Aorta (tissue), 5 donors: ENCODE measurements at regions not wholly inside any gene's neighbourhood (a gene's known extent, or its start where the extent isn't known, plus 50 kb on each side); places are given as distances from the start of the nearest gene placed in this dataset.

ENCODE experiments used
- ATAC-seq: fragments of 200-7000 bp; cut with Tn5 transposase; one replicate; pipeline ENCODE4 v1.9.1; 2022; ENCODE audit warnings: moderate library complexity; ENCODE audit not compliant: low FRiP score
- DNase-seq, 2 donors: peaks; one replicate each; pipeline ENCODE4 v3.0.0-alpha.2; 2020
- H3K27ac ChIP-seq, 2 donors: one replicate each; pipeline ENCODE4 v1.5.1; 2013; ENCODE audit warnings: low read length in 2 of 2, mild to moderate bottlenecking in 2 of 2, moderate library complexity in 2 of 2, control low read depth in 1 of 2, inconsistent platforms in 1 of 2, low read depth in 1 of 2
- H3K27me3 ChIP-seq, 2 donors: one replicate each; pipeline ENCODE4 v1.6.1; 2013; ENCODE audit warnings: control low read depth in 1 of 2, low read length in 1 of 2, mild to moderate bottlenecking in 1 of 2, moderate library complexity in 1 of 2; ENCODE audit not compliant: insufficient read depth in 2 of 2, control insufficient read depth in 1 of 2
- H3K36me3 ChIP-seq, 2 donors: one replicate each; pipeline ENCODE4 v1.6.1; 2013; ENCODE audit warnings: control low read depth in 1 of 2, low read length in 1 of 2, mild to moderate bottlenecking in 1 of 2; ENCODE audit not compliant: insufficient read depth in 2 of 2, control insufficient read depth in 1 of 2
- H3K4me1 ChIP-seq, 2 donors: one replicate each; pipeline ENCODE4 v1.6.1; 2013; ENCODE audit warnings: low read length in 2 of 2, control low read depth in 1 of 2, mild to moderate bottlenecking in 1 of 2, moderate library complexity in 1 of 2; ENCODE audit not compliant: insufficient read depth in 2 of 2, control insufficient read depth in 1 of 2
- H3K4me3 ChIP-seq, 2 donors: one replicate each; pipeline ENCODE4 v1.5.1; 2013; ENCODE audit warnings: low read length in 2 of 2, control low read depth in 1 of 2, mild to moderate bottlenecking in 1 of 2
- H3K9me3 ChIP-seq: one replicate; pipeline ENCODE4 v1.6.1; 2013; ENCODE audit warnings: mild to moderate bottlenecking, low read length; ENCODE audit not compliant: control insufficient read depth
- WGBS, 2 donors: extraction: QIAGEN DNeasy Blood & Tissue Kit; methylation state at CpG; one replicate each; pipeline ENCODE4 v1.1.7; 2013; 5-methylcytosine and 5-hydroxymethylcytosine counted together
- intact Hi-C, 2 donors: fragments of 100-400 bp; cut with DNase I; formaldehyde crosslinking; loops; one replicate each; pipeline versions ENCODE4 v1.14.2 to v1.15.0; 2022
- donor health status: healthy with polysubstance abuse.
- donor health status: Bipolar disorder and iron deficiency.
- donor health status: DM: no; HTN: no; CAD: no.
- donor health status: DM: no; HTN: no; CAD: no.
- donor health status: DM: yes; HTN: yes; CAD: no.

DNA sequence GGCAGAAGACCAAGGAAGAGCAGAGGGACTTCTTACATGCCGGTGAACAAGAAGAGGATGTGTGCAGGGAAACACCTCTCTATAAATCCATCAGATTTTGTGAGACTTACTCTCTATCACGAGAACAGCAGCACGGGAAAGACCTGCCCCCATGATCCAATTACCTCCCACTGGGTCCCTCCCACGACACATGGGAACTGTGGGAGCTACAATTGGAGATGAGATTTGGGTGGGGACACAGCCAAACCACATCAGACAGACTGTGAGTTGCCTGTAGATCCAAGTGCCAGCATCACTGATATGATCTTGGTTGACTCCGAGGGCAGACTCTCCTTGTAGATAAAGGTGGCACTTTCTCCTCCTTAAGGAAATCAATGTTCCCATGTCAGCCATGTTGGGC lies 414.8 kb upstream of the JARID2 start:
- ATAC-seq = no peak
- Histone ChIP-seq H3K9me3 (no peaks in the 10 kb centered on the region), H3K27ac (no peak overlapping the region), H3K36me3 (no peaks in the 10 kb centered on the region), H3K4me1 (no peaks in the 10 kb centered on the region), H3K27me3 (no peaks in the 10 kb centered on the region), H3K4me3 (no peak overlapping the region)
- intact Hi-C loops = no loop called here
- no peak for DNase-seq
- WGBS, 2 donors = 86 to 88% methylated on average over 5 of the region's 5 CpGs

DNA sequence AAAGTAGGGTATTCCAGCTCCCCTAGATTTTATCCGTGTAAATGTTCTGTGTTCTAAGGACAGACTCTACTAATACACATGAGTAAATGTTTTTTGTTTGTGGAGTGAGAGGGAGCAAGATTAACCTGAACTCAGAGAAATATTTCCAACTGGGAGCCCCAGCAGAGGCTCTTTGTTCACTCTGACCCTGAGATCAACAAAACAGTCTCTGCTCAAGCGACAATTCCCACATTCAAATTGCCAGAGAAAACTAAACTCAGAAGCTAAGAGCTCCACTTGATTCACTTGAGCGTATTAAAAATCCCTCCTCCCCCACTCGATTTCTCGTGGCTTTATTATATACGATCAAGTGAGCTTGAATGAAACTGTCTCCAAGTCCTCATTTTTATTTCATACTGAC lies 413.9 kb upstream of the JARID2 start:
- intact Hi-C loops = no loop called here
- Histone ChIP-seq H3K4me3 (no peak overlapping the region), H3K36me3 (no peaks in the 10 kb centered on the region), H3K4me1 (no peaks in the 10 kb centered on the region), H3K27ac (no peak overlapping the region), H3K27me3 (no peaks in the 10 kb centered on the region), H3K9me3 (no peaks in the 10 kb centered on the region)
- no peak for DNase-seq
- 27 to 38% methylated on average over 6 of the region's 6 CpGs for WGBS, 2 donors
- ATAC-seq = no peak

DNA sequence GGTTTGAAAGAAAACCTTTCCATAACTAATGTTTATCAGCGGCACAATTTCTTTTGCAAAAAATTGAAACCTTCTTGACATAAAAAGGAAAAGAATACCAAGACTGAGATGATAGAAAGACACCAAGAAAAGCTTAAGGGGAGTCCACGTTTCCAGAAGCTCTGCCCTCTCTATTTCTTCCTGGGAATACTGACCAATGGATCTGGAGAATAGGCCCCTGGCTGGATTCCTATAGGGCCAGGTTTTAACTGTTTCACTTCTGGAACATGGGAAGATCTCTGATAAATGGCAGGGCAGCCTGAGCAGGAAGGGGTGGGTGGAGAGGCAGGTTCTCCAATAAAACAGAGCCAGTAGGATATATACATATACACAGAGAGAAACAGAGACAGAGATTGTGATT lies 413.4 kb upstream of the JARID2 start:
- Histone ChIP-seq H3K27ac (no peak overlapping the region), H3K27me3 (no peaks in the 10 kb centered on the region), H3K9me3 (no peaks in the 10 kb centered on the region), H3K4me1 (no peaks in the 10 kb centered on the region), H3K36me3 (no peaks in the 10 kb centered on the region), H3K4me3 (no peak overlapping the region)
- intact Hi-C loops = no loop called here
- WGBS, 2 donors = 39 to 55% methylated on average over 2 of the region's 2 CpGs
- DNase-seq (no peak), ATAC-seq (no peak)

DNA sequence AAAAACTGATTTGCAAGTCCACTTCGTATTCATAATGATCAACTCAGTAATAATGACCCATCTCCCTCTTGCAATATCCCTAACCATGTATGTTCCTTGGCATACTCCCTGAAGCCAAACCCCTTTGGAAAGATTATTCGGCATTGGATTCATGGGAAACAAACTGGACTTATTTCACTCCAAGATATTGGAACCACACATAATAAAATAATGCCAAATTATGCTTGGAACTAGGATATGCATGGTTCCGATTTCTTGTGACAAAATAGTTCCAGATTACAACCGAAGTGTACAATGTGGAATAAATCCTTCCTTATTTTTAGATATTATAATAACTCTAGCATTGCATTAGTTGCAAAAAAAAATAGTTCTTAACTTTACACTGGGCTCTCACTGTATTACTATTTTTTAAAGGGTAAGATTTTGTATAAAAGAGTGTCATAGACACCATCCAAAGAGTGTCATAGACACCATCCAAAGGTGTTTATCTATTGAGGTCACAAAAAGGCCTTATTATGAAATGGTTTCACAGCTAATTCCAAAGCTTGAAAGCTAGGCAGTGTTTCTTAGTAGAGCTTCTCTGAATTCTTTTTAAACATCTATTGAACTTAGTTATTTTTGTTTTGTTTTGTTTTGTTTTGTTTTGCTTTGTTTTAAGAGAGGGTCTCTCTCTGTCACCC lies 410.9 kb upstream of the JARID2 start:
- Histone ChIP-seq H3K27me3 (no peaks in the 10 kb centered on the region), H3K36me3 (no peaks in the 10 kb centered on the region), H3K4me1 (no peaks in the 10 kb centered on the region), H3K27ac (no peak overlapping the region), H3K9me3 (no peaks in the 10 kb centered on the region), H3K4me3 (no peak overlapping the region)
- ATAC-seq = peak; percentile 22
- intact Hi-C loops = no loop called here
- DNase-seq = no peak
- 20 to 23% methylated on average over 4 of the region's 4 CpGs for WGBS, 2 donors

DNA sequence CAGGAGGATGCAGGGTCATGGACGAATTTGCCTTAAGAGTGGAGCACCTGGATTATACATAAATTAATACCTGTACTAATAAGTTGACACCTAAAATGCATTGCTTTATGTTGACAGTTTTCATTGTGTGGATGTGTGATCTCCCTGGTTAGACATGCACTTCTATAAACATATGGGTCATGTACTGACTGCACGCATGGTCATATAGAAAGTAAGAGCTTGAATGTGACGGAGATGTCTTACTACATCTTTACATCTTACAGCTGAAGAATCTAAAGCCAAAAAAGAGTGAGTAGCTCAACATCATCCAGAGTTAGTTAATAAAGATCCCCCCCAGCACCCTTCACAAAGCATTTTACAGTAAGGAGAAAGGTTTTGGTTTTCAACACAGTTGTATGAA lies 408.4 kb upstream of the JARID2 start:
- H3K27ac ChIP-seq = no peak overlapping the region
- 92 to 93% methylated on average over 3 of the region's 3 CpGs for WGBS, 2 donors
- no peaks in the 10 kb centered on the region for H3K27me3 ChIP-seq
- no peak for ATAC-seq
- H3K4me3 ChIP-seq = no peak overlapping the region
- no peak for DNase-seq
- intact Hi-C loops = no loop called here
- H3K9me3 ChIP-seq = no peaks in the 10 kb centered on the region
- no peaks in the 10 kb centered on the region for H3K4me1 ChIP-seq
- H3K36me3 ChIP-seq = no peaks in the 10 kb centered on the region

DNA sequence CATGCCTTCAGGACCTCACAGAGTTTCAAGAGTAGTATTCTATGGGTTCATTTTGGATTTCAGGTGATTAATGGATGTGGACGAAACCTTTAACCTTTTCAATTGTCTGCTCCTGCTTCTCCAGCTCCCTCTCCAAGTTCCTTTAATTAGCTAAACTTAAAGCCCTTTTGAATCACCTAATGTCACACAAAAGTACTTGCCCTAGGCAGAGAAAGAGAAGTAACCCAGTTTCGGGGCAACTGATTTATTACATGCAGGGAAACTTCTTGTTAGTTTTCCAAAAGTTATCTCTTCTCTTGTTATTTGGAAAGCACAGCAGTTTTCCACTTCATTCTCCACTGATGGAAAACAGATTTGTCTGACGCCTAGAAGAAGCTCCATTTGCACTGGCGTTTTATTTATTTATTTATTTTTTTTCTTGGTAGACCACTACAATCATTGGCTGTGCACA lies 407.7 kb upstream of the JARID2 start:
- Histone ChIP-seq H3K9me3 (no peaks in the 10 kb centered on the region), H3K4me3 (no peak overlapping the region), H3K36me3 (no peaks in the 10 kb centered on the region), H3K27ac (no peak overlapping the region), H3K27me3 (no peaks in the 10 kb centered on the region), H3K4me1 (no peaks in the 10 kb centered on the region)
- ATAC-seq (no peak), DNase-seq (no peak)
- WGBS, 2 donors = 24 to 38% methylated on average over 4 of the region's 4 CpGs
- intact Hi-C loops = no loop called here

DNA sequence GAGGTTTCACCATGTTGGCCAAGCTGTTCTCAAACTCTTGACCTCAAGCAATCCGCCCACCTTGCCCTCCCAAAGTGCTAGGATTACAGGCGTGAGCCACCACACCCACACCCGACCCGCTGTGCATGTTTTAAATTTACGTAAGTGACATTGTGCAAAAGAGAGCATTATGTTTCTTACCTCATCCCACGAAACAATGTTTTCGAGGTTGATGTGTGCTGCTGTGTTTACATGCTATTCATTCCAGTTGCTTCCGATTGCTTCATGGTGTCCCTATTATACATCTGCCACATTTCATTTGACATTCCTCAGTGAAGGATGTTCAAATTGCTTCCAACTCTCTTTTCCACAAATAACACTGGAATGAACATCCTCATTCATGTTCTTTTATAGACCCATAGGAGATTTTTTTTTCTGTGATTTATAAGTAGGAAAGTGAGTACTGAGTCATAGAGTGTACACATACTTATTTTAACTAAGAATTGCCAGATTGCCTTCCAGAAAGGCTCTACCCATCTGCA lies 403.9 kb upstream of the JARID2 start:
- ATAC-seq = no peak
- Histone ChIP-seq H3K9me3 (no peaks in the 10 kb centered on the region), H3K36me3 (no peaks in the 10 kb centered on the region), H3K27ac (no peak overlapping the region), H3K27me3 (no peaks in the 10 kb centered on the region), H3K4me3 (no peak overlapping the region), H3K4me1 (no peaks in the 10 kb centered on the region)
- DNase-seq = no peak
- intact Hi-C loops = no loop called here
- 79 to 85% methylated on average over 8 of the region's 8 CpGs for WGBS, 2 donors

DNA sequence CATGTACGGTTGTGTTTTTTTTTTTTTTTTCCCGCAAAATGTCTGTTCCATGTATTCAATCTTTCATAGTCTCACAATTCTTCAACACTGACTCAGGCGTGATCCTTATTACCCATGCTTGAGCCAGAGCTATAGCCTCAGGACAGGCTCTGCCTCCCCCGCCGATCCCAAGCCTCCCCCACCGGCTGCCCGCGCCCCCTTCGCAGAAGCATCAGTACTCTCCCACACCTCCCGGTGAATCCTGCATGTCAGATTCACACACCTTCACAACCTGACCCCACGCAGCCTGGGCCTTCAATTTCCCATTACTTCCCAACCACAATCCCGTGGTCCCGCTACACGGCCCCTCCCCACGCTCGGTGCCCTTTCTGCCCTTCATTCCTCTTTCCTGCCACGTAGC lies 401.5 kb upstream of the JARID2 start:
- Histone ChIP-seq H3K4me3 (no peak overlapping the region), H3K36me3 (no peaks in the 10 kb centered on the region), H3K27me3 (no peaks in the 10 kb centered on the region), H3K9me3 (no peaks in the 10 kb centered on the region), H3K27ac (no peak overlapping the region), H3K4me1 (no peaks in the 10 kb centered on the region)
- 76 to 81% methylated on average over 17 of the region's 17 CpGs for WGBS, 2 donors
- ATAC-seq (no peak), DNase-seq (no peak)
- intact Hi-C loops = no loop called here

DNA sequence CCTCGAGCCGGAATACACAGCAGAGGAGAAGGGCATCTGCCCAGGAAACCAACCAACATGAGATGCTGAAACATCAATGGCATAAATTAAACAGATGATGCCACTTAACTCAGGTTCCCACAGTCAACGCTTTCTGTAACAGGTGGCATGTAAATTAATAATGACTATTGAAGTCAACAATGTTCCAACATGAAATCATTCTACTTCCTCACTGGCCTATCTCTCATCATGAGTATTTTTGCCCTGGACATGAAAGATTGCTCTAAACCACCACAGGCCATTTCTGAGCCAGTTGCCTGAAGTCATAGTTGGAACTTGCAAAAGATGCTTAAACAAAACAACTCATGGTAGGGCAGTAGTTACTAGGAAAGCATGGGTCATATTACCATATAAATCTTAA lies 397.9 kb upstream of the JARID2 start:
- no peaks in the 10 kb centered on the region for H3K4me1 ChIP-seq
- H3K27ac ChIP-seq = no peak overlapping the region
- no peak overlapping the region for H3K4me3 ChIP-seq
- no peak for DNase-seq
- H3K36me3 ChIP-seq = no peaks in the 10 kb centered on the region
- intact Hi-C loops = no loop called here
- H3K9me3 ChIP-seq = no peaks in the 10 kb centered on the region
- H3K27me3 ChIP-seq = no peaks in the 10 kb centered on the region
- WGBS, 2 donors = 78 to 82% methylated on average over 3 of the region's 3 CpGs
- no peak for ATAC-seq
